GM13977 (cell line): ENCODE measurements at regions not wholly inside any gene's neighbourhood (a gene's known extent, or its start where the extent isn't known, plus 50 kb on each side); places are given as distances from the start of the nearest gene placed in this dataset.

Source experiments
- DNase-seq: peaks from one replicate; pipeline ENCODE4 v3.0.0; 2012; ENCODE audit warnings: low spot score
- in situ Hi-C: fragments of 300-500 bp; cut with MboI; formaldehyde crosslinking; loops from one replicate; pipeline ENCODE4 v1.12.0; 2022; ENCODE audit warnings: low sequenced_read_pairs, low pct_unique_long_range_greater_than_20kb, mixed read lengths, inconsistent platforms; ENCODE audit not compliant: unreplicated experiment
- TF ChIP-seq, protein P1 (sequence below): IDR thresholded peaks from 2 replicates; pipeline ENCODE4 v1.5.1; 2012; ENCODE audit warnings: mild to moderate bottlenecking, control low read depth; ENCODE audit not compliant: insufficient read depth; ENCODE audit errors: extremely low read depth, missing control alignments

DNA sequence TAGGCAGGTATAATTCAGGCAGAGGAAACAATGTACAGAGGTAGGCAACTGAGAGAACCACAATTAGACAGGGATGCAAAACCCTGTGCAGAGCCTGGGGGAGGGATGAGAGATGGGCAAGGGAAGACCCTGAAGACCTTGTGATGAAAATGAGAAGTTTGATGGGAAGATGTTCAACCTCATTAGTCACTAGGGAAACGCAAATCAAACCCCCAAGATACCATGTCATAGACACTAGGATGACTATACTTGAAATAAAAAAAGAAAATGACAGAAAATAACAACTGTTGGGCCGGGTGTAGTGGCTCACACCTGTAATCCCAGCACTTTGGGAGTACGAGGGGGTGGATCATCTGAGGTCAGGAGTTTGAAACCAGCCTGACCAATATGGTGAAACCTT, 813.1 kb downstream of the CDH11 start:
- no peak for DNase-seq
- in situ Hi-C loops, result no loop called here
- TF ChIP-seq, protein P1, sequence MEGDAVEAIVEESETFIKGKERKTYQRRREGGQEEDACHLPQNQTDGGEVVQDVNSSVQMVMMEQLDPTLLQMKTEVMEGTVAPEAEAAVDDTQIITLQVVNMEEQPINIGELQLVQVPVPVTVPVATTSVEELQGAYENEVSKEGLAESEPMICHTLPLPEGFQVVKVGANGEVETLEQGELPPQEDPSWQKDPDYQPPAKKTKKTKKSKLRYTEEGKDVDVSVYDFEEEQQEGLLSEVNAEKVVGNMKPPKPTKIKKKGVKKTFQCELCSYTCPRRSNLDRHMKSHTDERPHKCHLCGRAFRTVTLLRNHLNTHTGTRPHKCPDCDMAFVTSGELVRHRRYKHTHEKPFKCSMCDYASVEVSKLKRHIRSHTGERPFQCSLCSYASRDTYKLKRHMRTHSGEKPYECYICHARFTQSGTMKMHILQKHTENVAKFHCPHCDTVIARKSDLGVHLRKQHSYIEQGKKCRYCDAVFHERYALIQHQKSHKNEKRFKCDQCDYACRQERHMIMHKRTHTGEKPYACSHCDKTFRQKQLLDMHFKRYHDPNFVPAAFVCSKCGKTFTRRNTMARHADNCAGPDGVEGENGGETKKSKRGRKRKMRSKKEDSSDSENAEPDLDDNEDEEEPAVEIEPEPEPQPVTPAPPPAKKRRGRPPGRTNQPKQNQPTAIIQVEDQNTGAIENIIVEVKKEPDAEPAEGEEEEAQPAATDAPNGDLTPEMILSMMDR, result no peak

DNA sequence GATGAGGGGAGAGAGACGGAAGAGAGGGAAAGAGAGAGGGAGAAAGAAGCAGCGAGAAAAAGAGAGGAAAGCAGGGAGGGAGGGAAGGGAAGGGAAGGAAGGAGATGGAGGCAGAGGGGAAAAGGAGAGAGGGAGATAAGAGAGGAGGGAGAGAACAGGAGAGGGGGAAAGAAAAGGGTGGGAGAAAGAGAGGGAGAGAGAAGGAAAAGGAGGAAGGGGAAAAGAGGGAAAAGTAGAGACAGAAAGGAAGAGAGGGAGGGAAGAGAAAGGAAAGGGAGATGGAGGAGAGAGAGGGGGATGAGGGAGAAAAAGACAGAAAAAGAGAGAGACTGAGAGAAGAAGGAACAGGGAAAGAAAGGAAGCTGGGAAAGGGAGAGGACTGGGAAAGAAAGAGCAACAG, 814.4 kb downstream of the CDH11 start:
- TF ChIP-seq, protein P1, result no peak
- DNase-seq, result no peak
- in situ Hi-C loops, result no loop called here

DNA sequence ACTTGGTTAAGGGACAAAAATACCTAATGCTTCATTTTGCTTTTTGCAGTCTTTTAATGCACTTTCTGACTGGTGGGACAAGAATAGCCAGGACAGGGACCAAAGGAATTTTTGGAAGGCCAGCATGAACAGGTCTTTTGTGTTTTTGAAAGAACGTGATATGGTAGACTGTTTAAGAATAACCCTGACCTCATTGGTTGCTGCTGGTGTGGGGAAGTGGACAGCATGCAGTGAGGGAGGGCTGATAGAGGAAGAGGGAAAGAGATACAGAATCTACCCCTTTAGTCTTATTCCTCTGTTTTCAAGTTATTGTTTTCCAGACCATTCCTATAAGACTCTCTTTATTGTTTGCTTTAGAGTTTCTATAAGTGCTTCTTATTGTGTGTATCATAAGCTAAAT, 816.2 kb downstream of the CDH11 start:
- TF ChIP-seq, protein P1, result no peak
- in situ Hi-C loops, result no loop called here
- DNase-seq, result no peak

- in situ Hi-C loops, result no loop called here
- no peak for DNase-seq
- TF ChIP-seq, protein P1, result no peak
Measured at GRCh38 chr16:64304951-64305350, 816.9 kb downstream of the CDH11 start.

- TF ChIP-seq, protein P1, result no peak
- no peak for DNase-seq
- in situ Hi-C loops, result no loop called here
Measured at GRCh38 chr16:64304396-64304795, 817.5 kb downstream of the CDH11 start.

DNA sequence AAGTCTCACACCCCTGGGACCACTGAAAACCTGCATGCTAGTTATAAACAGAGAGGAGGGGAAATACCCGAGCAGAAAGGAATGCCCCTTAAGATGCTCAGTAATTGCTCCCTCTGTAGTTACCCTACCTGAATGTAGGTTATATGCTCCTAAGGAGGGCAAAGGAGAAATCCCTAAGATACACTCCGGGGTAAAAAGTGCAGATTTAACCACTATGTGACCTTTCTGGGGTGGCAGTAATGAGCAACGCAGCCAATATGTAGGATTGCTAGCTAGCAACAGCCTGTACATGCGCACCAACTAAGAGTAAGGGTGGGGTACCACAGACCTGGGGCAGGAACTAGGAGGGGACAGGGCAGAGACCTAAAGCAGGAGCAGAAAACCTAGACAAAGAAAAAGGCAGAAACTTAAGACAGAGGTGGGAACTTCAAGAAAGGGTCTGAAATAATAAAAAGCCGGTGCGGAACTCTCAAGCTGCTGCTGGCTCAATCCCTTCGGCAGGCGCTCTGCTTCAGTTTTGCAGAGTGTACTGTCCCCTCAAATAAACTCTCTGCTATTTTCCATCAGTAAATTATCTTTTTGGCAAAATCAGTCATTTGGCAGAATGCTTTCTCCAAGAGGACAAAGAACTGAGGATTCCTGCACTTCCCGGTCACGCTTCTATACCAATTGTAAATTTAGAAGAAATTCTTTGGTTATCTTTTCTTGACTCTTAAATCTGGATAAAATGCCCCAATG, 823.8 kb downstream of the CDH11 start:
- in situ Hi-C loops, result no loop called here
- TF ChIP-seq, protein P1, result no peak
- DNase-seq, result no peak
